NOMO-1 treated with dmso at 0.1 percent for 144 hours (cell line): ENCODE measurements at regions not wholly inside any gene's neighbourhood (a gene's known extent, or its start where the extent isn't known, plus 50 kb on each side); places are given as distances from the start of the nearest gene placed in this dataset.

Experiments used
- DNase-seq: peaks from one replicate; lab custom pipeline; 2025; ENCODE audit not compliant: unreplicated experiment; lab: John Stamatoyannopoulos, UW

- no peak for DNase-seq
These were observed 1106.5 kb upstream of the AUTS2 start for GRCh38 chr7:68491523-68492358.

GRCh38 chr7:68492359-68492690 is 1106.0 kb upstream of the AUTS2 start:
- DNase-seq, result no peak

GRCh38 chr7:68503400-68503799 is 1094.9 kb upstream of the AUTS2 start:
- DNase-seq, result no peak

- DNase-seq, result no peak
These were observed 1093.6 kb upstream of the AUTS2 start for GRCh38 chr7:68504716-68505115.

GRCh38 chr7:68505721-68506120 is 1092.6 kb upstream of the AUTS2 start:
- DNase-seq, result no peak

GRCh38 chr7:68507668-68508067 is 1090.6 kb upstream of the AUTS2 start:
- no peak for DNase-seq

- DNase-seq, result no peak
These were observed 1089.2 kb upstream of the AUTS2 start for GRCh38 chr7:68509054-68509453.

- no peak for DNase-seq
These were observed 1088.7 kb upstream of the AUTS2 start for GRCh38 chr7:68509603-68510002.

- no peak for DNase-seq
These were observed 1087.0 kb upstream of the AUTS2 start for GRCh38 chr7:68511281-68511680.

GRCh38 chr7:68512466-68512865 is 1085.8 kb upstream of the AUTS2 start:
- no peak for DNase-seq

- no peak for DNase-seq
These were observed 1080.2 kb upstream of the AUTS2 start for GRCh38 chr7:68518060-68518459.

GRCh38 chr7:68524126-68524525 is 1074.1 kb upstream of the AUTS2 start:
- no peak for DNase-seq

GRCh38 chr7:68529221-68529620 is 1069.1 kb upstream of the AUTS2 start:
- no peak for DNase-seq

- DNase-seq, result no peak
These were observed 1063.0 kb upstream of the AUTS2 start for GRCh38 chr7:68535266-68535665.

- DNase-seq, result no peak
These were observed 1061.1 kb upstream of the AUTS2 start for GRCh38 chr7:68537051-68537773.

GRCh38 chr7:68537774-68538071 is 1060.6 kb upstream of the AUTS2 start:
- DNase-seq, result no peak

- DNase-seq, result no peak
These were observed 1055.4 kb upstream of the AUTS2 start for GRCh38 chr7:68542831-68543230.

- DNase-seq, result no peak
These were observed 1053.4 kb upstream of the AUTS2 start for GRCh38 chr7:68544851-68545250.

GRCh38 chr7:68547181-68547580 is 1051.1 kb upstream of the AUTS2 start:
- no peak for DNase-seq

- no peak for DNase-seq
These were observed 1050.5 kb upstream of the AUTS2 start for GRCh38 chr7:68547799-68548198.

GRCh38 chr7:68550027-68550426 is 1048.2 kb upstream of the AUTS2 start:
- DNase-seq, result no peak

GRCh38 chr7:68550635-68551034 is 1047.6 kb upstream of the AUTS2 start:
- no peak for DNase-seq

- DNase-seq, result no peak
These were observed 1041.7 kb upstream of the AUTS2 start for GRCh38 chr7:68556537-68556936.
